Activated naive CD4-positive, alpha-beta T cell treated with anti-CD3 and anti-CD28 coated beads, Interleukin-2, amount 50 U/mL, for 24 hours (primary cell): ENCODE measurements at regions not wholly inside any gene's neighbourhood (a gene's known extent, or its start where the extent isn't known, plus 50 kb on each side); places are given as distances from the start of the nearest gene placed in this dataset.
"Not testable (repeated sequence)": the region's sequence is repeated elsewhere in the genome, so short reads cannot be mapped to it uniquely, and the experiment has no call there.

ENCODE experiments used
- H3K27ac Mint-ChIP-seq: one replicate; pipeline ENCODE4 v1.8.0; 2021; ENCODE audit warnings: mild to moderate bottlenecking, mixed read lengths
- H3K27me3 Mint-ChIP-seq: one replicate; pipeline ENCODE4 v1.8.0; 2021; ENCODE audit warnings: mixed read lengths
- H3K36me3 Mint-ChIP-seq: one replicate; pipeline ENCODE4 v1.8.0; 2021; ENCODE audit warnings: mixed read lengths
- H3K4me1 Mint-ChIP-seq: one replicate; pipeline ENCODE4 v1.8.0; 2021; ENCODE audit warnings: mixed read lengths
- H3K4me3 Mint-ChIP-seq: one replicate; pipeline ENCODE4 v1.8.0; 2021; ENCODE audit warnings: mild to moderate bottlenecking, mixed read lengths
- H3K9me3 Mint-ChIP-seq: one replicate; pipeline ENCODE4 v1.8.0; 2021; ENCODE audit warnings: mixed read lengths

DNA sequence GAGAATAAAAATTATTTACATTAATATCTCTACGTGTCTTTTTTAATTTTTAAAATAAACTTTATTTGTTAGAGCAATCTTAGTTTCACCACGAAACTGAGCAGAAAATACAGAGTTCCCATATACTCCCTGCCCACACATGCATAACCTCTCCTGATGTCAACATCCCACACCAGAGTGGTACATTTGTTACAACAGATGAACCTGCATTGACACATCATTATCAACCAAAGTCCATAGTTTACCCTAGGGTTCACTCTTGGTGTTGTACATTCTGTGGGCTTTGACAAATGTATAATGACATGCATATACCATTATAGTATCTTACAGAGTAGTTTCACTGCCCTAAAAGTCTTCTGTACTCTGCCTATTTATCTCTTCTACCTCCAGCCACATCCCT is 110.6 kb upstream of the OTUD4 start:
- Mint-ChIP-seq H3K4me3 (no peak overlapping the region), H3K4me1 (no peaks in the 10 kb centered on the region), H3K9me3 (no peaks in the 10 kb centered on the region), H3K36me3 (no peaks in the 10 kb centered on the region), H3K27me3 (peaks cover 11% of the 10 kb centered on the region), H3K27ac (no peak overlapping the region)

DNA sequence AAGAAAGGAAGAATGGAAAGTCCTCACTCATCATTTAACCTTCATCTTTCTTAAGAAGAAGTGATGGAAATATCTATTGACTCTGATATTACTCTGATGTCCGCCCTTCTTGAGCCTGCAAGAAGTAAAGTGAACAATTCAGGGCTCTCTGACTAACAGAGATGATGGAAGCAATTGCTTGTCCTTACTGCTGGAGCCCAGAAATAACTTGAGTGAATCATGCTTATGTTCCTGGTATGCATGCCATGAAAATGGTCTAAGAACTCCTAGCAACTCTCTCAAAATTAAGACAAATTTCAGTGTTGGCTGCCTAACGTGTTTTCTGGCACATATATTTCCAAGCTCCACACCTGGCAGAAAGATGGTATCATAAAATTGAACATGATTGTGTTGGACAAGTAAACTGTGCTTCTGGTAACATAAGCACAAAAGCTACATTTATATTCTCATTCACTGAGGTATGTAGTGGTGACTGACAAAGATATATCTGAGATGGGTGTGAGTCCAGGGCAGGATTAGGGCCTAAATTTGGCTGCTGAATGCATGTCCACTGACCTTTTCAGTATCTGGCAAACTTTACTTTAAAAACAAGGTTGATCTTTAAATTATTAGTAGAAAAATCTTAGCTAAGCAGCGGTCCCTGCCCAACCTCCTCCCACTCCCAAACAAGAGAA is 109.2 kb upstream of the OTUD4 start:
- H3K4me3 Mint-ChIP-seq = no peak overlapping the region

DNA sequence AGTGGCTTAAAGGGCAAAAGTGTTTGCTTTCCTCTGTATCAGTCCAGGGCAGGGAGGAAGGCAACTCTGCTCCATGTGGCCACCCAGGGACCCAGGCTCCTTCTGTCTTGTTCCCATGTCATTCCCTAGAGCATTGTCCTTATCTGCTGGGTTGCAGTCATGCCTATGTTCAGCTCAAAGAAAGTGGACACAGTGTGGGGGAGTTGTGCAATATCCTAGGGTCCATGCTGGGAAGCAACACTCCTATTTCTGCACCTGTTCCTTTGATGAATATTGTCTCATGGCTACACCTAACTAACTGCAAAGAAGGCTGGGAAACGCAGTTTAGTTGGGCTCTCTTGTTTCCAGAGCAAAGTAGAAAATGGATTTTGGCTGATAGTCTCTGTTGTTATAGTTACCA is 107.0 kb upstream of the OTUD4 start:
- no peak overlapping the region for H3K27ac Mint-ChIP-seq
- peaks cover 13% of the 10 kb centered on the region for H3K27me3 Mint-ChIP-seq
- H3K36me3 Mint-ChIP-seq = no peaks in the 10 kb centered on the region
- H3K4me1 Mint-ChIP-seq = no peaks in the 10 kb centered on the region
- no peak overlapping the region for H3K4me3 Mint-ChIP-seq
- no peaks in the 10 kb centered on the region for H3K9me3 Mint-ChIP-seq

More for the DNA sequence above, 109.2 kb upstream of the OTUD4 start:
- no peaks in the 10 kb centered on the region for H3K9me3 Mint-ChIP-seq
- no peaks in the 10 kb centered on the region for H3K36me3 Mint-ChIP-seq
- H3K27ac Mint-ChIP-seq = no peak overlapping the region
- no peaks in the 10 kb centered on the region for H3K4me1 Mint-ChIP-seq
- peaks cover 15% of the 10 kb centered on the region for H3K27me3 Mint-ChIP-seq

DNA sequence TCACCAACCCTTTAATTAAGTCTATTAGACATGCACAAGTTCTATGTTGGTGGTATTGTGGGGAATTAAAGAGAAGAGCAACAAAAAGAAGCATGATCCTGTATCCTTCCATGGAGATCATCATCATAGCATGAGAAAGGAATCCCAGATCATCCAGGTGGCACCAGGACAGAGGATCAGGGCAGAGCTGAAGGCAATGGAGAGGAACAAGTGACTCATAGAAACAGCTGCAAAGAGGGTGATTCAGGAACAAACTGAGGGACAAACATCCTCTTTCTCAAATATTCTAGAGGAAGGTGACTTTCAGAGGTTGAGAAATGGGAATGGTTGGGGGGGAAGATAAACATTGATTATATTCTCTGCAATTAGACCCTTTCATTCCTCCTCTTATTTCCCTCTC is 105.5 kb upstream of the OTUD4 start:
- Mint-ChIP-seq H3K27ac (peak overlapping the region; percentile 85), H3K4me1 (no peaks in the 10 kb centered on the region), H3K4me3 (no peak overlapping the region), H3K36me3 (no peaks in the 10 kb centered on the region), H3K27me3 (peaks cover 11% of the 10 kb centered on the region), H3K9me3 (no peaks in the 10 kb centered on the region)

DNA sequence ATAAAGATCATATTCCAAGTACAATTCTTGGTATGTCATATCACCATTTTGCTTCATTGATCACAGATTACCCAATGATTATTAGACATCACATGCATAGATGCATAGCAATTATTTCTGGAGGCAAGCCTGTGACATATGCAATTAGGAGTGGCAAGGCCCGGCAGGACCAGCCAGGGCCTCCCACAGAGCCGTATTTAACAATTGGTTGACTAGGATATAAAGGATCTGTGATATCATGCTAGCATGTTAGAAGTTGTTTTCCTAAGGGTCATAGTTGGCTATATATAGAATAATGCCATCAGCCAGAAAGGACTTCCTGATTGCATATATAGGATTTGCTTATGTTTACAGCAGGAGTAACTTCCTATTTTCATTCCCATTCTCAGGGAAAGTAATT is 103.5 kb upstream of the OTUD4 start:
- Mint-ChIP-seq H3K27ac (no peak overlapping the region), H3K9me3 (no peaks in the 10 kb centered on the region), H3K36me3 (no peaks in the 10 kb centered on the region), H3K27me3 (peaks cover 13% of the 10 kb centered on the region), H3K4me1 (no peaks in the 10 kb centered on the region), H3K4me3 (no peak overlapping the region)

DNA sequence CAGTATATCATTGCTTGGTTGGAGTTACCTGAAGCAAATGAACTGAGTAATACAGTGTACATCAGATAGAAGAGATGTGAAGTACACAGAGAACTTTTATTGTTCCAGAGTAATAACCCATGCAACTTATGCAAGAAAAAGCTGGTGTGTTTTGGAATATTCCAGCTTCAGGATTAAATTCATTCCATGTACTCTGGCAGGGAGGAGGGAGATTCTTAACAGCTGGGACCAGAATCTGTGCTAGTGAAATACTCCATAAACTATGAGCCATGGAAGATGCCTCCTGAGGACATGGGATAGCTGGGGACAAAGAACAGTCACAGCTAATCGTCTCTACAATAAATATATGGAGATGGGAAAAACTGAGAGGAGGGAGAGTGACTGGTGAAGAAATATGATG is 101.6 kb upstream of the OTUD4 start:
- Mint-ChIP-seq H3K36me3 (no peaks in the 10 kb centered on the region), H3K4me1 (no peaks in the 10 kb centered on the region), H3K27ac (no peak overlapping the region), H3K9me3 (no peaks in the 10 kb centered on the region), H3K27me3 (peaks cover 7% of the 10 kb centered on the region), H3K4me3 (no peak overlapping the region)

DNA sequence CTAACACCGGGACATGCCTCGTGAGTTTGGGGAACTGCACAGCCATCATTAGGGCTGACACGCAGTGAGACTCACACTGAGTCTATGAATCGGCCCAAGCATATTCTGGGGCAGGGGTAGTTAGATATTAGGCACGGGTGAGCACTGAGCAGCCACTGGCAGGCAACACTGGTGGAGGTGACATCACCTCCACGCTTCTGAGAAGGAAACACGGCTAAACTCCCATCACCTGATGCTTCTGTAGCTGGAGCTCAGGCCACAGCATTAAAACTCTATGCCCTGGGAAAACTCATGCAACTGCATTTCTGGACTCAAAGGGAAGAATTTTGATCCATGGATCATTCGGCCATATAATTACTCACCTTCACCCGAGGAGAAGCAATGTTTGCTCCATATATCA is 100.8 kb upstream of the OTUD4 start:
- Mint-ChIP-seq H3K4me3 (no peak overlapping the region), H3K4me1 (no peaks in the 10 kb centered on the region), H3K36me3 (no peaks in the 10 kb centered on the region), H3K27me3 (peaks cover 7% of the 10 kb centered on the region), H3K9me3 (no peaks in the 10 kb centered on the region), H3K27ac (no peak overlapping the region)

DNA sequence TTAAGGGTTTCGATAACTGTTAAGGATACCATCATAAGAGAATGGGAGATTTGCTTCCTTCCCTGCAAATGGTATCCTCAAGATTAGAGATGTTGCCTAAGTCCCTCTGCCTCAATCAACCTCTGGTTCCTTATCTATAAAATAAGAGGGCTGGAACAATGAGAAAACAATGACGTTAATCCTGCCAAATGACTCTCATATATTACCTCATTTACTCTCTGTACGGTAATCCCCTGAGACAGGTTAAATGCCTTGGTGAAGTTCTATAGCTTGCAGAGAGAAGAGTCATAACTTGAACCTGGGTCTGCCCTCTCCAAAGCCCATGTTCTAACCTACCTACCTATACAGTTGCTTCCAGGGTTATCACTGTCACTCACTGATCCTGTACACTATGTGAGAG is 100.2 kb upstream of the OTUD4 start:
- H3K27me3 Mint-ChIP-seq = peaks cover 5% of the 10 kb centered on the region
- no peaks in the 10 kb centered on the region for H3K4me1 Mint-ChIP-seq
- no peaks in the 10 kb centered on the region for H3K9me3 Mint-ChIP-seq
- H3K4me3 Mint-ChIP-seq = no peak overlapping the region
- H3K36me3 Mint-ChIP-seq = no peaks in the 10 kb centered on the region
- H3K27ac Mint-ChIP-seq = no peak overlapping the region

DNA sequence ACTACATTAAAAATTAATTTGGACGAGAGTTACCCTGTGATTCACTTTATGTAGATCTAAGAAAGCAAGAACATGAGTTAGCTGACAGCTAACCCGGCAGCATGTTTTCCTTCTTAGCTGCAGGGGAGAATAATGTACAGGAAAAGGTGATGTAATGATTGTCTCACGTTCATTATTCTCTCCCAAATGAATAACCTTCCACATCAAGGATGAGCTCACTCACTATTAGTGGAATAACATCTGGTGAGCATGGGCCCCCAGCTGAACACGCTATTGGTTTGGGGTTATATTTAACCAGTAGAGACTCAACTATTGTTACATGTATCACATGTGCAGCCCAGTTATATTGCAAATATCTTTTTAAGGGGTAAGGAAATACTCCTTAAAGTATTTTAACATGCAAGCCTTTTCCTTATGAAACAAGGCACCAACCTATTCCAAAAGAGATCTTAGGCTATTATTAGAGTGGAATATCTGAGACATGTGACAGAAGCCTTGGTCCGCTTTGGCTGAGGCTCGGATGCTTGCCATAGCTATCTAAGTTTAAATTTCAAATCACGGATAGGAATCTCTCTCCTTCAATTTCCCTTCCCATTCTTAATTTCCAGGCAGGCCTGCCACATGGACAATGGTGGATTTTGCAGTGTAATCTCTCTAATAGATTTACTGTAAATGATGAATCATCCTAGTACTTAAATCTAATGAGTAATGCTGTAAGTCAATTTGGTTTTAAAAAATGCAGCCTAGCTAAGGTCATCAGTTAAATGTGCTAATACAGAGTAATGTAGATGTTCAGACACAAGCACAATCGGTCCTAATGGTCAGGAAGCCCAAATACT is 99.0 kb upstream of the OTUD4 start:
- no peaks in the 10 kb centered on the region for H3K36me3 Mint-ChIP-seq
- no peak overlapping the region for H3K4me3 Mint-ChIP-seq
- peaks cover 3% of the 10 kb centered on the region for H3K27me3 Mint-ChIP-seq
- H3K4me1 Mint-ChIP-seq = no peaks in the 10 kb centered on the region
- no peaks in the 10 kb centered on the region for H3K9me3 Mint-ChIP-seq
- H3K27ac Mint-ChIP-seq = no peak overlapping the region

DNA sequence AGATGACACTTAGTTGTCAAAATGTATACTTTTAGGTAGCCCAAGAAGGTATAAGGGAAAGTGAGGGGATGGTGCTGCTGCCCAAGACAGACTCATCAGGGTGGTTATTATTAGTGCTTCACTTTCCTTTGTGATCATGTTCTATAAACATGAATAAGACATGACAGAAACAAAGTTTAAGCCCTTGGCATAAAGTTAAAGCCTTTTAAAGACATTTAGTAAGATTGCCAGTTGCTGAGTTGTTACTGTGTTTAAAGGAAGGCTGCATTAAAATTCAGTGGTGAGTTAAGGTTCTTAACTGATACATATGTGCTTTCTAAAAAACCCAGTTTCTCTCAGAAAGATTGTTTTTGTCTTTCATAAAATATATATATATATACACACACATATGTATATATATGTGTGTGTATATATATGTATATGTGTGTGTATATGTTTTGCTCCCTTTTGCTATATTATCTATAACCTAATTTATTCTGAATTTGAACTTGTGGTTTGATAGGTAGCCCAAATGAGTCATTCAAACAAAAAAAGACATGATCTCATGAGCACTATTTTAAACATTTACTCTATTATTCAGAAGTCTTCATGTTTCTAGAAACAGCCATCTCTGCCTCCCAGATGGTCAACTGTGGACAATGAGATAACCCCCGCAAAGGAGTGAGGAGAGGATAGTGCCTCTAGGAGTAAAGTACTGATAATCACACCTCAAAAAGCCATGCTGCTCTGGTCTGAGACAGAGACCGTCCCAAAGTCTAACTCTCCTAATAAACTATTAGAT is 98.1 kb upstream of the OTUD4 start:
- peaks cover 3% of the 10 kb centered on the region for H3K27me3 Mint-ChIP-seq
- no peaks in the 10 kb centered on the region for H3K9me3 Mint-ChIP-seq
- H3K36me3 Mint-ChIP-seq = no peaks in the 10 kb centered on the region
- H3K27ac Mint-ChIP-seq = no peak overlapping the region
- no peak overlapping the region for H3K4me3 Mint-ChIP-seq
- no peaks in the 10 kb centered on the region for H3K4me1 Mint-ChIP-seq

DNA sequence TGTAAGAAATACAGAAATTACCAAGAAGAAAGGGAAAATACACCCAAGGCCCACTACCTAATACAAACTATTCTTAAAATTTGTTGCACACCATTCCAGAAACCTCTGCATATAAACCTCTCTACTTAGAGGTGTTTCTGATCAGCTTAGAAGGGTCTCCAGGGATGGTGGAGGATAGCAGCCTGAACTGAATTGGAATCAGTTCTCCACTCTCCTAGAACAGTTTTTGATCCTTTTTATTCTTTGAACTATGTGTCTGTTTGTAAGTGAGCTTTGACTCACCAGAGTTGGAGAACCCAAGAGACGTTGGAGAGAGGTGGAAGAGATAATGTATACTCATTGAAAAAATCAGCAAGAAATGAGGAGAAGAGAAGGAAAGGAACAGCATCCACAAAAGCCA is 96.6 kb upstream of the OTUD4 start:
- no peak overlapping the region for H3K4me3 Mint-ChIP-seq
- peaks cover 3% of the 10 kb centered on the region for H3K27me3 Mint-ChIP-seq
- peak overlapping the region; percentile 6 for H3K27ac Mint-ChIP-seq
- H3K36me3 Mint-ChIP-seq = no peaks in the 10 kb centered on the region
- no peaks in the 10 kb centered on the region for H3K4me1 Mint-ChIP-seq
- H3K9me3 Mint-ChIP-seq = no peaks in the 10 kb centered on the region

DNA sequence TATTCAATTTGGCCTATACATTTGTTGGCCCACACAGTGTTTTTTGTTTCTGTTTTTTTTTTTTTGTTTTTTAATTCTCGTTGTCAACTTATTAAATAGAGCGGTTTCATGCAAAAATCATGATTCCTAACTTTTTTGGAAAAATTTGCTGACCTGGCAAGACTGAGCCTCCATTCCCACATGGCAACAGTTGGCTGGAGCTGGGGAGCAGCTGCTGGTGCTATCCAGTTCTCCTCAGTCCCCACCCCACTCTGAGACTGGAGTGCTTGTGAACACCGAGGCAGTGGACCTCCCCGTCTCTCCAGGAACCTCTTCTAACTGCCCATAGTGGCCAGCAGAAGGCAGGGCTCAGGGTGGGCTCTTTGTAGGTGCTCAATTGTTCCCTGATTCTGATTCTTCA is 95.7 kb upstream of the OTUD4 start:
- Mint-ChIP-seq H3K9me3 (no peaks in the 10 kb centered on the region), H3K4me3 (no peak overlapping the region), H3K27me3 (peaks cover 3% of the 10 kb centered on the region), H3K27ac (no peak overlapping the region), H3K36me3 (no peaks in the 10 kb centered on the region), H3K4me1 (no peaks in the 10 kb centered on the region)

DNA sequence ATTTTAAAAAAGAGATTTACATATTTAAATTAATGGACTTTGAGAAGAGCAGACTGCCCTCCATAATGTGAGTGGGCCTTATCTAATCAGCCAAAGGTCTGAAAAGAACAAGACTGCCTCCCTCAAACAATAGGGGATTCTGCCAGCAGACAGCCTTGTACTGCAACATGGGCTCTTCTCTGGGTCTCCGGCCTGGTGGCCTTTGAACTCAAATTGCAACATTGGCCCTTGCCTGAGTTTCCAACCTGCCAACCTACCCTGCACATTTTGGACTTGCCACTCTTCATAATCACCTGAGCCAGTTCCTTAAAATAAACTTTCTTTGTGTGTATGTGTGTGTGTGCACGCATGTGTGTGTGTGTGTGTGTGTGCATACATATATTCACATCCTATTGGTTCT is 90.8 kb upstream of the OTUD4 start:
- H3K27me3 Mint-ChIP-seq = no peaks in the 10 kb centered on the region
- H3K4me3 Mint-ChIP-seq = no peak overlapping the region
- no peak overlapping the region for H3K27ac Mint-ChIP-seq

DNA sequence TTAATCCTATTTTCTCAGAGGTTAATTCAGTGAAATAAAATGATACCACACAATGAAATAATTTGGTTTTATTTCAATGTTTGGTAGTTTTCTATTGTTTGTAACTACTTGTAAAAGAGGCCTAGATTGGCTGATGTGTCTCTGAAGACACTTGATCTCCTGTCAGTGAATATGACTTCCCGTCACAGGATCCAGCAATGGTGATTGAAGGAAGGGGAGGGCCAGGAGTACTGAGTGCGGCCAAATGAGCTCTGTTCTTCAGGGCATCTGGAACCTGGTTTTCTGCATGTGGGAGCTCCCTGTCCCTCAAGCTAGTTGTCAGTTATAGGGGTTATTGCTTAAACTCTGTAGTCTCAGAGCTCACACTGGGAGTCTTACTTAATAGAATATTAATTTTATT is 86.5 kb upstream of the OTUD4 start:
- H3K9me3 Mint-ChIP-seq = no peaks in the 10 kb centered on the region
- no peaks in the 10 kb centered on the region for H3K27me3 Mint-ChIP-seq
- H3K27ac Mint-ChIP-seq = no peak overlapping the region
- H3K4me1 Mint-ChIP-seq = no peaks in the 10 kb centered on the region
- H3K4me3 Mint-ChIP-seq = no peak overlapping the region
- H3K36me3 Mint-ChIP-seq = no peaks in the 10 kb centered on the region

More for the DNA sequence above, 90.8 kb upstream of the OTUD4 start:
- H3K36me3 Mint-ChIP-seq = no peaks in the 10 kb centered on the region
- H3K9me3 Mint-ChIP-seq = no peaks in the 10 kb centered on the region
- H3K4me1 Mint-ChIP-seq = no peaks in the 10 kb centered on the region

DNA sequence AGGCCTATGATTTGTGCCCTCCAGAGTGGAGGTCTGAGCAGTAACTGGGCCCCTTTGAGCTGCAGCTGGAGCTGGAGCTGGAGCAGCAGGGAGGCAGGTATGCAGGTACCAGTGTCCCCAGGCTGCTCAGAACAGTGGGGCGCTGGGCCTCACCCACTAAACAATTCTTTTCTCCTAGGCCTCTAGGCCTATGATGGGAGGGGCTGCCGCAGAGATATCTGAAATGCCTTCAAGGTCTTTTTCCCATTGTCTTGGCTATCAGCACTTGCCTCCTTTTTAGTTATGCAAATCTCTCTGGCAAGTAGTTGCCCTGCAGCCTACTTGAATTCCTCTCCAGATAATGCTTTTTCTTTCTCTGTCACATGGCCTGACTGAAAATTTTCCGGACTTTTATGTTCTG is 79.7 kb upstream of the OTUD4 start:
- Mint-ChIP-seq H3K27me3 (no peaks in the 10 kb centered on the region), H3K4me3 (no peak overlapping the region), H3K36me3 (peaks cover 2% of the 10 kb centered on the region), H3K27ac (no peak overlapping the region), H3K9me3 (no peaks in the 10 kb centered on the region), H3K4me1 (no peaks in the 10 kb centered on the region)

DNA sequence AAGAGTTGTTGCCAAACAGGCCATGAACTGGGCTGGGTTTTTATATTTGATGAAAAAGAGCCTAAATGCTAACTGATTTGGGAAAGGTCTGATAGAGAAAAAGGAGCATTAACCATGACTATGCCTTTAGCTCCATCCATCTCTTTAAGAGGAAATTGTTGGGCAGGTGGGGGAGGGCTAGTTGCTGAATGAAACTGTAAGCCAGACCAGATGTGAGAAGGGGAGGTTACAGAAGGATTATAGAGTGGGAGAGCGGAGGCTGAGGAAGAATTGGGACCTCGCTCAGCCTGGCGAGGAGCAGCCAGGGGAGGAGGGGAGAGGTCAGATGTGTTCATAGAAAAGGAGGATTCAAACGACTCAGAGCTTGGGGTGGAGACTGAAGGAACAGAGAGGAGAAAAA is 74.9 kb upstream of the OTUD4 start:
- H3K4me1 Mint-ChIP-seq, H3K4me3 Mint-ChIP-seq, H3K27me3 Mint-ChIP-seq, H3K36me3 Mint-ChIP-seq, H3K27ac Mint-ChIP-seq, H3K9me3 Mint-ChIP-seq: not testable (repeated sequence)
